ENCODE measurements at regions not wholly inside any gene's neighbourhood (a gene's known extent, or its start where the extent isn't known, plus 50 kb on each side); places are given as distances from the start of the nearest gene placed in this dataset.

DNA sequence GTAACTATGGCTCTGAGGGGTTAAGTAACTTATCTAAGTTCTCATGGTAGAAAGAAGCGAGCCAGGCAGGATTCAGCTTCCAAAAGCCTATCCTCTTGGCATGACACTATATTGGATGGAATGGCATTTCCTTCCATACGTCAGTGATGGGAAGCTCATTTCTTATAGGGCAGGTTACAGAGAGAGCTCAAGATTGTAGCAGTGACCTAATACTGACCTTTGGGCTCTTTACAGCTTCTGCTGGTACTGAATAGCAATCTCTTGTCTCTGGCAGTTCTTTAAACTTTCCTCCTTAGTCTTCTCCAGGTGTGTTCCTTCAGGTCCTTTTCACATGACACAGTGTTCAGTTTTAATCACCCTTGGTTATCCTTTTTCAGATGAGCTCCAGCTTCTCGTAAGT, 133.0 kb downstream of the HRH4 start:
- TF ChIP-seq POLR2A (IDR thresholded peaks at IDR 0.05; ENCODE audit: low read depth, low read length) = no peak
- TF ChIP-seq TAF1 (IDR thresholded peaks at IDR 0.05; ENCODE audit: borderline replicate concordance, low read depth, low read length) = no peak
